ENCODE measurements at regions not wholly inside any gene's neighbourhood (a gene's known extent, or its start where the extent isn't known, plus 50 kb on each side); places are given as distances from the start of the nearest gene placed in this dataset.

DNA sequence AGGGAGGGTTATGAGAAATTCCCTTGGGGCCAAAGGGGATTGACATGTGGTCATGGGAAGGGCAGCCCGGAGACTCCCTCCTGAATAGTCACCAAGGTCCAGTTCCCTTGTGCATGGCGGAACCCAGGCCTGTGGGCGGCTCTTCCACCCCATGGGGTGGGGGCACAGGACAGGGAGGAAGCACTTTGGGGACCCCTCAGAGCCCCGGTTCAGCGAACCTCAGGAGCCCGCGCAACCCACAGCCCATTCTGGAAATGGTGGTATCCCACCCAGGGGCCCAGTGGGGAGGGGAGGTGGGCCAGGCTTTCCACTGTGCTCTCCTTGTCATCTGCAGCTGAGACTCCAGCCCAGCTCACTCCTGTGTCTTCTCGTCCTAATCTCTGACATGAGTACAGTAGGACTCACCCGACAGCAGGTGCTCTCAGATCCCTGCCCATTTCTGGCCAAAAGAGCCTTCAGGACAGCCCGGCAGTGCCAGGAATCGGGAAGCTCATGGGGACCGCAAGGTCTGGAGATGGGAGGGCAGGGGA is 255.2 kb upstream of the SFSWAP start:
- Histone ChIP-seq H2AK5ac (ENCODE audit: low read depth, low read length) (no peak overlapping the region), H3K23ac (ENCODE audit: low read depth, low read length) (no peak overlapping the region), H3K27ac (ENCODE audit: insufficient read depth, low read length) (no peak overlapping the region), H3K79me1 (ENCODE audit: low read depth in 1 of 2, low read length in 2 of 2) (no peaks in the 10 kb centered on the region), H3K18ac (ENCODE audit: low read depth, low read length) (no peak overlapping the region), H3K9me1 (ENCODE audit: insufficient read depth, low read length) (no peaks in the 10 kb centered on the region), H2AFZ (replicated peaks; ENCODE audit: low read length, poor library complexity) (no peak overlapping the region), H4K91ac (ENCODE audit: insufficient read depth, low read depth, low read length) (no peak overlapping the region), H3K4me1 (ENCODE audit: control insufficient read depth, insufficient read depth, low read length) (no peaks in the 10 kb centered on the region), H4K20me1 (ENCODE audit: insufficient read depth, low read length) (no peaks in the 10 kb centered on the region), H3K4me3 (ENCODE audit: insufficient read depth, low read depth, low read length) (no peak overlapping the region), H3K14ac (replicated peaks; ENCODE audit: low read depth, low read length) (no peak overlapping the region), H3K27me3 (ENCODE audit: control insufficient read depth, insufficient read depth, low read length) (no peaks in the 10 kb centered on the region), H2BK15ac (ENCODE audit: low read depth, low read length) (no peak overlapping the region), H4K8ac (ENCODE audit: low read depth in 2 of 2, low read length in 2 of 2) (no peak overlapping the region), H3K56ac (ENCODE audit: extremely low read depth, insufficient read depth, low read length) (no peak overlapping the region), H2BK20ac (ENCODE audit: low read depth, low read length) (no peak overlapping the region), H3K4ac (ENCODE audit: low read depth, low read length) (no peak overlapping the region), H3K36me3 (ENCODE audit: control insufficient read depth, insufficient read depth, low read length) (no peaks in the 10 kb centered on the region), H3K9ac (ENCODE audit: low read depth, low read length) (no peak overlapping the region), H2BK120ac (ENCODE audit: low read depth, low read length) (no peak overlapping the region), H2AK9ac (replicated peaks; ENCODE audit: low read depth, low read length, poor library complexity) (no peak overlapping the region), H3K9me3 (ENCODE audit: control insufficient read depth, insufficient read depth, low read length) (peaks cover 32% of the 10 kb centered on the region), H3K4me2 (ENCODE audit: low read depth, low read length) (no peak overlapping the region), H2BK5ac (ENCODE audit: low read depth, low read length, poor library complexity, severe bottlenecking) (no peak overlapping the region), H4K5ac (ENCODE audit: low read depth, low read length) (no peak overlapping the region)
- dilution Hi-C loops (cut with HindIII; ENCODE audit: low sequenced_read_pairs, unreplicated experiment) (no loop called here), intact Hi-C loops (cut with micrococcal nuclease) (no loop called here), in situ Hi-C loops (cut with MboI; ENCODE audit: low sequenced_read_pairs) (no loop called here)
- CTCF ChIA-PET: no interaction called here
- TF ChIP-seq FOS (IDR thresholded peaks at IDR 0.05; ENCODE audit: low read depth, low read length) (no peak), RAD21 (IDR thresholded peaks at IDR 0.05; ENCODE audit: low read length) (no peak), BHLHE40 (IDR thresholded peaks at IDR 0.05; ENCODE audit: low read depth, low read length) (no peak), CHD1 (IDR thresholded peaks at IDR 0.05; ENCODE audit: low read depth, low read length) (no peak), NFE2L2 (IDR thresholded peaks at IDR 0.05; ENCODE audit: low read depth, low read length) (no peak), MAZ (IDR thresholded peaks at IDR 0.05; ENCODE audit: borderline replicate concordance, low read depth, low read length) (no peak), RFX5 (IDR thresholded peaks at IDR 0.05; ENCODE audit: low read depth, low read length) (no peak), MXI1 (IDR thresholded peaks at IDR 0.05; ENCODE audit: borderline replicate concordance, low read depth, low read length) (no peak), CEBPB (IDR thresholded peaks at IDR 0.05; ENCODE audit: low read depth, low read length) (no peak), RCOR1 (IDR thresholded peaks at IDR 0.05; ENCODE audit: insufficient replicate concordance, low read length) (no peak), POLR2A (IDR thresholded peaks at IDR 0.05; ENCODE audit: low read depth, low read length) (no peak), MAFK (IDR thresholded peaks at IDR 0.05; ENCODE audit: low read depth, low read length) (no peak), SMC3 (IDR thresholded peaks at IDR 0.05; ENCODE audit: low read depth, low read length) (no peak)
- TF ChIP-seq, protein P1, sequence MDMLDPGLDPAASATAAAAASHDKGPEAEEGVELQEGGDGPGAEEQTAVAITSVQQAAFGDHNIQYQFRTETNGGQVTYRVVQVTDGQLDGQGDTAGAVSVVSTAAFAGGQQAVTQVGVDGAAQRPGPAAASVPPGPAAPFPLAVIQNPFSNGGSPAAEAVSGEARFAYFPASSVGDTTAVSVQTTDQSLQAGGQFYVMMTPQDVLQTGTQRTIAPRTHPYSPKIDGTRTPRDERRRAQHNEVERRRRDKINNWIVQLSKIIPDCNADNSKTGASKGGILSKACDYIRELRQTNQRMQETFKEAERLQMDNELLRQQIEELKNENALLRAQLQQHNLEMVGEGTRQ (IDR thresholded peaks at IDR 0.05; ENCODE audit: low read depth, low read length): no peak
- TF ChIP-seq, protein P2, sequence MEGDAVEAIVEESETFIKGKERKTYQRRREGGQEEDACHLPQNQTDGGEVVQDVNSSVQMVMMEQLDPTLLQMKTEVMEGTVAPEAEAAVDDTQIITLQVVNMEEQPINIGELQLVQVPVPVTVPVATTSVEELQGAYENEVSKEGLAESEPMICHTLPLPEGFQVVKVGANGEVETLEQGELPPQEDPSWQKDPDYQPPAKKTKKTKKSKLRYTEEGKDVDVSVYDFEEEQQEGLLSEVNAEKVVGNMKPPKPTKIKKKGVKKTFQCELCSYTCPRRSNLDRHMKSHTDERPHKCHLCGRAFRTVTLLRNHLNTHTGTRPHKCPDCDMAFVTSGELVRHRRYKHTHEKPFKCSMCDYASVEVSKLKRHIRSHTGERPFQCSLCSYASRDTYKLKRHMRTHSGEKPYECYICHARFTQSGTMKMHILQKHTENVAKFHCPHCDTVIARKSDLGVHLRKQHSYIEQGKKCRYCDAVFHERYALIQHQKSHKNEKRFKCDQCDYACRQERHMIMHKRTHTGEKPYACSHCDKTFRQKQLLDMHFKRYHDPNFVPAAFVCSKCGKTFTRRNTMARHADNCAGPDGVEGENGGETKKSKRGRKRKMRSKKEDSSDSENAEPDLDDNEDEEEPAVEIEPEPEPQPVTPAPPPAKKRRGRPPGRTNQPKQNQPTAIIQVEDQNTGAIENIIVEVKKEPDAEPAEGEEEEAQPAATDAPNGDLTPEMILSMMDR (conservative IDR thresholded peaks at IDR 0.05; ENCODE audit: low read depth, low read length): no peak
- TF ChIP-seq, protein P3, sequence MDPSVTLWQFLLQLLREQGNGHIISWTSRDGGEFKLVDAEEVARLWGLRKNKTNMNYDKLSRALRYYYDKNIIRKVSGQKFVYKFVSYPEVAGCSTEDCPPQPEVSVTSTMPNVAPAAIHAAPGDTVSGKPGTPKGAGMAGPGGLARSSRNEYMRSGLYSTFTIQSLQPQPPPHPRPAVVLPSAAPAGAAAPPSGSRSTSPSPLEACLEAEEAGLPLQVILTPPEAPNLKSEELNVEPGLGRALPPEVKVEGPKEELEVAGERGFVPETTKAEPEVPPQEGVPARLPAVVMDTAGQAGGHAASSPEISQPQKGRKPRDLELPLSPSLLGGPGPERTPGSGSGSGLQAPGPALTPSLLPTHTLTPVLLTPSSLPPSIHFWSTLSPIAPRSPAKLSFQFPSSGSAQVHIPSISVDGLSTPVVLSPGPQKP (IDR thresholded peaks at IDR 0.05; ENCODE audit: borderline replicate concordance, low read depth, low read length): no peak
- no TSS peak for BruUV-seq (replicated peaks)
- ATAC-seq (ENCODE audit: low read depth) (no peak), DNase-seq (no peak)
- POLR2A ChIA-PET (ENCODE audit: unreplicated experiment): no interaction called here
- WGBS, 2 experiments (ENCODE audit: extremely low coverage in 2 of 2, insufficient read length in 1 of 2): 80% methylated on average over 1 of the region's 12 CpGs; no CpG with 5 or more reads in 1 of the 2 experiments

Measured in IMR-90 (cell line).